Astrocyte of the spinal cord (primary cell): ENCODE measurements at regions not wholly inside any gene's neighbourhood (a gene's known extent, or its start where the extent isn't known, plus 50 kb on each side); places are given as distances from the start of the nearest gene placed in this dataset.
"Not testable (repeated sequence)": the region's sequence is repeated elsewhere in the genome, so short reads cannot be mapped to it uniquely, and the experiment has no call there.

Experiments
- DNase-seq: peaks from one replicate; pipeline ENCODE4 v3.0.0; 2011; ENCODE audit warnings: low read depth, low spot score
- H3K4me3 ChIP-seq: 2 replicates; pipeline ENCODE4 v1.5.1; 2011; ENCODE audit warnings: low read depth, mild to moderate bottlenecking, low read length, moderate library complexity
- in situ Hi-C: cut with HindIII; loops from 2 replicates; pipeline ENCODE4 v1.10.0; 2017; ENCODE audit warnings: low sequenced_read_pairs
- TF ChIP-seq, protein P1 (sequence below): IDR thresholded peaks from 2 replicates; pipeline ENCODE4 v1.5.1; 2012; ENCODE audit warnings: low read depth, mild to moderate bottlenecking, low read length, inconsistent platforms

DNA sequence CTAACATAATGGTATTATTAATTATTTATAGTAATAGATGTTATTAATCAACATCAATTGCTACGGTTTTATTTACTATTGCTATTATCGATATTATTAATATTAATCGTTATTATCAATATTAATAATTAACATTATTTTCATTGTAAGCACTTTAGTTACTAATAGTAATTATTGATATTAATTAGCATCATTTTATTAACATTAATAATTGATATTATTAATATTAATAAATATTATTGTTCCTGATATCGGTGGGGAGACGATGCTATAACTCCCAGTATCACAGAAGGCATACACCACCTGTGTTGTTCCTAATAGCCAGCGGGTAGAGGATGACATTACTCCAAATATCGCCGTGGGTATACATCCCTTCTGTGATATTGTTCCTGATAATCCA lies 335.5 kb downstream of the MEX3B start:
- no peak overlapping the region for H3K4me3 ChIP-seq
- TF ChIP-seq, protein P1, sequence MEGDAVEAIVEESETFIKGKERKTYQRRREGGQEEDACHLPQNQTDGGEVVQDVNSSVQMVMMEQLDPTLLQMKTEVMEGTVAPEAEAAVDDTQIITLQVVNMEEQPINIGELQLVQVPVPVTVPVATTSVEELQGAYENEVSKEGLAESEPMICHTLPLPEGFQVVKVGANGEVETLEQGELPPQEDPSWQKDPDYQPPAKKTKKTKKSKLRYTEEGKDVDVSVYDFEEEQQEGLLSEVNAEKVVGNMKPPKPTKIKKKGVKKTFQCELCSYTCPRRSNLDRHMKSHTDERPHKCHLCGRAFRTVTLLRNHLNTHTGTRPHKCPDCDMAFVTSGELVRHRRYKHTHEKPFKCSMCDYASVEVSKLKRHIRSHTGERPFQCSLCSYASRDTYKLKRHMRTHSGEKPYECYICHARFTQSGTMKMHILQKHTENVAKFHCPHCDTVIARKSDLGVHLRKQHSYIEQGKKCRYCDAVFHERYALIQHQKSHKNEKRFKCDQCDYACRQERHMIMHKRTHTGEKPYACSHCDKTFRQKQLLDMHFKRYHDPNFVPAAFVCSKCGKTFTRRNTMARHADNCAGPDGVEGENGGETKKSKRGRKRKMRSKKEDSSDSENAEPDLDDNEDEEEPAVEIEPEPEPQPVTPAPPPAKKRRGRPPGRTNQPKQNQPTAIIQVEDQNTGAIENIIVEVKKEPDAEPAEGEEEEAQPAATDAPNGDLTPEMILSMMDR = no peak
- in situ Hi-C loops = no loop called here
- DNase-seq = no peak

DNA sequence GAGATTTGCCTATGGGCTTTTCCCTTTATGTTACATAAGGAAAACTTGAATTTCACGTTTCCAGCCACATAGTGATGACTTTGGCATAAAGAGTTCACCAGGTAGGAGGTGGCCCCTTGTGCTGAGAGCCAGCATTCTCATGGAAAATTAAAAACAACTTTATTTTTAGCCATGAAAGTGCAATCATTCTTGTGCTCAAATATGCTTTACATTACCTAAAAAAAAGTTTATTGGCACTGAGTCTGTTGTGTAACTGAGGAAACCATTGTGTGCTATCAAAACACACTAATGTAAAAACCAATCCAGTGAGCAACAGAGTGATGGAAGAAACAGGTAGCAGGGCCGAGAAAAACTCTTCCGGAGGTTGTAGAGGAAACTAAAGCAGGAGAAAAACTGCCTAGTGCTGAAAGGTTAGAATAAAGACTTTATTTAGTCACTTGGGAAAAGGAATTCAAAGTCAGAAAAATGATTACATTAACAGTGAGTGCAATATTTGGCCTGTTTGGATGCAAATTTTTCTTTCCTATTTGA lies 332.9 kb upstream of the TMC3 start:
- DNase-seq, H3K4me3 ChIP-seq, in situ Hi-C loops: not testable (repeated sequence)

DNA sequence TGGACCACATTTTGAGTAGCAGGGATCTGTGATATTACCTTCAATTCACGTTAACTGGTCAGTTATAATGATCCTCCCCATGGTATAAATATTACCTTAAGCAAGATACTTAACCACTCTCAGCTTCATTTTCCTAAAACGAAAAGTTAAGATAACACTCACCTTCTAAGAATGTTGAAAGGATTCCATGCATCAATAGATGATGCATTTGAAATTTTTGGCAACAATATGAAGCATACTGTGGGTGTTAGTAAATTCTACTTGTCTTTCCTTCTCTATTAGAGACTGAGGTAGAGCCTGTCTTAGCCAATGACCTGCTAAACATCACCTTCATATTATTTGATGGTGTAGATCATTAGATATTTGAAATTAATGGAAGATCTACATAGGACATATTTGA lies 331.7 kb upstream of the TMC3 start:
- H3K4me3 ChIP-seq, in situ Hi-C loops, DNase-seq: not testable (repeated sequence)

DNA sequence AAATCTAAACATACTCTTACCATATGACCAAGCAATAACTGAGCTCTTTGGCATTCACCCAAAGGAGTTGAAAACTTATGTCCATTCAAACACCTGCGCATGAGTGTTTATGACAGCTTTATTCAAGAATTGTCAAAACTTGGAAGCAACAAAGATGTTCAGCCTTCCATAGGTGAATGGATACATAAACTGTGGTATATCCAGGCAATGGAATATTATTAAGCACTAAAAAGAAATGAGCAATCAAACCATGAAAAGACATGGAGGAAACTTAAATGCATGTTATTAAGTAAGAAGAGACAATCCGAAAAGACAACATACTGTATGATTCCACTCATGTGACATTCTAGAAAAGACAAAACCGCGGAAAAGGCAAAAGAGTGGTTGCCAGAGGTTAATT lies 312.0 kb upstream of the TMC3 start:
- TF ChIP-seq, protein P1 = no peak
- no peak overlapping the region for H3K4me3 ChIP-seq
- no peak for DNase-seq
- in situ Hi-C loops = no loop called here

DNA sequence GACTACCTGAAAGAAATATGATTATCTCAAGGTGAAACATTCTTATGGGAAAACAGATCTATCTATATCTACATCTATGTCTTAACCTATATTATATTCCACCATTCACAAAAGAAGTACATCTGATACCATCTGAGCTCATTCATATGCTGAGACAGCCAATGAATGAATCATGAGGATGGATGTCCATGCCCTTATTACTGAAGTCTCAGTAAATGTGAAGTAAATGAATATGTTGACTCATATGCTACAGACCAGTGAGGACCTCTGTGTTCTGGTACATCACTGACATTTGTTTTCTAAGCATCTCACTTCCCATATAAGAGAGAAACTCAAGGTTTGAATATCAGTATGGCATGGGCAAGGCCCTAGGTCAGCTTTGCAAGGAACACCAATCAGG lies 311.2 kb upstream of the TMC3 start:
- TF ChIP-seq, protein P1 = no peak
- in situ Hi-C loops = no loop called here
- DNase-seq = no peak
- no peak overlapping the region for H3K4me3 ChIP-seq

DNA sequence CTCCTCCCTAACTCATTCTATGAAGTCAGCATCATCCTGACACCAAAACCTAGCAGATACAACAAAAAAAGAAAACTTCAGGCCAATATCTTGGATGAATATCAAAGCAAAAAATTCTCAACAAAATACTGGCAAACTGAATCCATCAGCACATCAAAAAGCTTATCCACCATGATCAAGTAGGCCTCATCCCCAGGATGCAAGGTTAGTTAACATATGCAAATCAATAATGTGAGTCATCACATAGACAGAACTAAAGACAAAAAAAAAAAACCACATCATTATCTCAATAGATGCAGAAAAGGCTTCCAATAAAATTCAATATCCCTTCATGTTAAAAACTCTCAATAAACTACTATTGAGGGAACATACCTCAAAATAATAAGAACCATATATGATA lies 306.8 kb upstream of the TMC3 start:
- TF ChIP-seq, protein P1 = no peak
- in situ Hi-C loops = no loop called here
- no peak for DNase-seq
- no peak overlapping the region for H3K4me3 ChIP-seq

DNA sequence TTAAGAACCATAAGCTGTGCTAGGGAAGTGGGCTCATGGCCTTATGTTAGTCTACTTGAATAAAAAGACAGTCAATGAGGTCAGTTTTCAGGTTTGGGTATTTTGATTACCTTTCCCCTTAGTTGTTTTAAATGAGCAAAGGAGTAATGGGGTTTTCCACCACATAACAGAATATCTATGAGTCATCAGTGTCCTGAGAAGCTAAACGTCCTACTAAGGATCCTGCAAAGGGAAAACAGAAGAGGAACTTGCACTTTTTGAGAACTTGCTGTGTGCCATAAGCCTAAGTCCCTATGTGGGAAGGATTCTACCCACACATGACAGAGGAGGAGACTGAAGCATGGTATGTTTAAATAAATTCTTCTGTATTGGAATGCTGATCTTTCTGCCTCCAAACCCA lies 292.8 kb upstream of the TMC3 start:
- TF ChIP-seq, protein P1 = no peak
- no peak overlapping the region for H3K4me3 ChIP-seq
- no peak for DNase-seq
- in situ Hi-C loops = no loop called here

DNA sequence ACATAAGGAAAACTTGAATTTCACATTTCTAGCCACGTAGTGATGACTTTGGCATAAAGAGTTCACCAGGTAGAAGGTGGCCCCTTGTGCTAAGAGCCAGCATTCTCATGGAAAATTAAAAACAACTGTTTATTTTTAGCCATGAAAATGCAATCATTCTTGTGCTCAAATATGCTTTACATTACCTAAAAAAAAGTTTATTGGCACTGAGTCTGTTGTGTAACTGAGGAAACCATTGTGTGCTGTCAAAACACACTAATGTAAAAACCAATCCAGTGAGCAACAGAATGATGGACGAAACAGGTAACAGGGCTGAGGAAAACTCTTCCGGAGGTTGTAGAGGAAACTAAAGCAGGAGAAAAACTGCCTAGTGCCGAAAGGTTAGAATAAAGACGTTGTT lies 287.0 kb upstream of the TMC3 start:
- TF ChIP-seq, protein P1 = no peak
- no peak overlapping the region for H3K4me3 ChIP-seq
- DNase-seq = no peak
- in situ Hi-C loops = no loop called here
